GM19043 (cell line): ENCODE measurements at regions not wholly inside any gene's neighbourhood (a gene's known extent, or its start where the extent isn't known, plus 50 kb on each side); places are given as distances from the start of the nearest gene placed in this dataset.
"Not testable (repeated sequence)": the region's sequence is repeated elsewhere in the genome, so short reads cannot be mapped to it uniquely, and the experiment has no call there.

ENCODE experiments used
- ATAC-seq: cut with Tn5 transposase; IDR thresholded peaks from one replicate; pipeline ENCODE4 v1.9.1; 2021; ENCODE audit warnings: low read depth; ENCODE audit not compliant: unreplicated experiment

- no peak for ATAC-seq
Observed at GRCh38 chr1:65527190-65527589, 106.7 kb downstream of the LEPR start.

GRCh38 chr1:65527707-65528503 is 107.4 kb downstream of the LEPR start:
- no peak for ATAC-seq

GRCh38 chr1:65531972-65532570 is 111.6 kb downstream of the LEPR start:
- no peak for ATAC-seq

- no peak for ATAC-seq
Observed at GRCh38 chr1:65535981-65536380, 115.5 kb downstream of the LEPR start.

- no peak for ATAC-seq
Observed at GRCh38 chr1:65538086-65538485, 117.6 kb downstream of the LEPR start.

- ATAC-seq: no peak
Observed at GRCh38 chr1:65538664-65539063, 118.2 kb downstream of the LEPR start.

- ATAC-seq: no peak
Observed at GRCh38 chr1:65539266-65540131, 119.0 kb downstream of the LEPR start.

GRCh38 chr1:65541161-65541560 is 120.7 kb downstream of the LEPR start:
- no peak for ATAC-seq

GRCh38 chr1:65541865-65542264 is 121.4 kb downstream of the LEPR start:
- no peak for ATAC-seq

- ATAC-seq: not testable (repeated sequence)
Observed at GRCh38 chr1:65542592-65542991, 122.1 kb downstream of the LEPR start.

- ATAC-seq: not testable (repeated sequence)
Observed at GRCh38 chr1:65550306-65551010, 130.0 kb downstream of the LEPR start.

GRCh38 chr1:65552484-65552883 is 132.0 kb downstream of the LEPR start:
- not testable (repeated sequence) for ATAC-seq

- ATAC-seq: not testable (repeated sequence)
Observed at GRCh38 chr1:65554086-65554764, 133.8 kb downstream of the LEPR start.

GRCh38 chr1:65554829-65555228 is 134.4 kb downstream of the LEPR start:
- no peak for ATAC-seq

- ATAC-seq: no peak
Observed at GRCh38 chr1:65558215-65558614, 137.7 kb downstream of the LEPR start.

- no peak for ATAC-seq
Observed at GRCh38 chr1:65564493-65564892, 144.0 kb downstream of the LEPR start.

GRCh38 chr1:65568285-65568684 is 147.8 kb downstream of the LEPR start:
- no peak for ATAC-seq

- no peak for ATAC-seq
Observed at GRCh38 chr1:65572701-65573421, 152.4 kb downstream of the LEPR start.

GRCh38 chr1:65577278-65577677 is 156.8 kb downstream of the LEPR start:
- no peak for ATAC-seq
